ENCODE measurements at regions not wholly inside any gene's neighbourhood (a gene's known extent, or its start where the extent isn't known, plus 50 kb on each side); places are given as distances from the start of the nearest gene placed in this dataset.

- TF ChIP-seq CTCF (IDR thresholded peaks at IDR 0.05; ENCODE audit: insufficient read depth, low read length): no peak
- TF ChIP-seq POLR2AphosphoS5 (IDR thresholded peaks at IDR 0.05; ENCODE audit: low read depth): no peak
- no peak for TF ChIP-seq GABPA (IDR thresholded peaks at IDR 0.05; ENCODE audit: low read depth)
Observed at GRCh38 chr9:14546693-14547092, 146.5 kb downstream of the ZDHHC21 start.

All from HL-60 (cell line).